Smooth muscle cell (in vitro differentiated cells): ENCODE measurements at regions not wholly inside any gene's neighbourhood (a gene's known extent, or its start where the extent isn't known, plus 50 kb on each side); places are given as distances from the start of the nearest gene placed in this dataset. TPM values are rescaled to one million over a fixed set of nuclear protein-coding genes. Genes with fewer than 3 reads are reported as not detected.

Experiments
- DNase-seq: peaks from one replicate; lab custom pipeline; 2025; ENCODE audit not compliant: unreplicated experiment; lab: John Stamatoyannopoulos, UW
- H2AFZ ChIP-seq: fragments of 200-600 bp; sonication (generic); 2 replicates; pipeline ENCODE4 v1.6.0; 2016; ENCODE audit warnings: antibody characterized with exemption, low read depth, mild to moderate bottlenecking
- H3F3A ChIP-seq: fragments of 200-600 bp; sonication (generic); 2 replicates; pipeline ENCODE4 v1.6.0; 2017; ENCODE audit warnings: antibody characterized with exemption, low read depth
- H3K27ac ChIP-seq: fragments of 200-600 bp; sonication (generic); 2 replicates; pipeline ENCODE4 v1.5.1; 2016; ENCODE audit warnings: low read depth, mild to moderate bottlenecking
- H3K27me3 ChIP-seq: fragments of 200-600 bp; sonication (generic); 2 replicates; pipeline ENCODE4 v1.6.1; 2016; ENCODE audit warnings: low read depth, mild to moderate bottlenecking
- H3K36me3 ChIP-seq: fragments of 200-600 bp; sonication (generic); 2 replicates; pipeline ENCODE4 v1.5.1; 2016; ENCODE audit warnings: low read depth
- H3K4me1 ChIP-seq: fragments of 200-600 bp; sonication (generic); 2 replicates; pipeline ENCODE4 v1.5.1; 2016; ENCODE audit warnings: low read depth
- H3K4me2 ChIP-seq: fragments of 200-600 bp; sonication (generic); 2 replicates; pipeline ENCODE4 v1.6.0; 2016; ENCODE audit warnings: mild to moderate bottlenecking
- H3K4me3 ChIP-seq: fragments of 200-600 bp; sonication (generic); 2 replicates; pipeline ENCODE4 v1.5.1; 2016; ENCODE audit warnings: mild to moderate bottlenecking
- H3K79me2 ChIP-seq: fragments of 200-600 bp; sonication (generic); 2 replicates; pipeline ENCODE4 v1.6.0; 2016; ENCODE audit warnings: low read depth, mild to moderate bottlenecking
- H3K9ac ChIP-seq: fragments of 200-600 bp; sonication (generic); 2 replicates; pipeline ENCODE4 v1.6.0; 2016; ENCODE audit warnings: low read depth
- H3K9me3 ChIP-seq: fragments of 200-600 bp; sonication (generic); replicated peaks from 2 replicates; pipeline ENCODE4 v1.5.1; 2016; ENCODE audit warnings: low read depth
- H4K20me1 ChIP-seq: fragments of 200-600 bp; sonication (generic); 2 replicates; pipeline ENCODE4 v1.6.0; 2016; ENCODE audit warnings: low read depth
- CTCF ChIP-seq: fragments of 200-600 bp; sonication (generic); IDR thresholded peaks from 2 replicates; pipeline ENCODE4 v1.5.1; 2017; ENCODE audit warnings: borderline replicate concordance, mild to moderate bottlenecking, antibody characterized with exemption; ENCODE audit not compliant: insufficient read depth, poor library complexity, severe bottlenecking
- WGBS: methylation state at CpG from one replicate; pipeline ENCODE4 v1.1.7; 2016; ENCODE audit warnings: low lambda C conversion rate; 5-methylcytosine and 5-hydroxymethylcytosine counted together
- small RNA-seq: library from RNA; depleted of rRNA; stranded (forward); fragments of <200 nt; gene quantifications from one replicate; pipeline ENCODE3, GENCODE V24; 2014

GRCh38 chr6:165713845-165714466 lies 50.9 kb upstream of the PDE10A start:
- no peak overlapping the region for H3K4me2 ChIP-seq
- H3K9ac ChIP-seq: no peak overlapping the region
- WGBS: 86% methylated on average over 12 of the region's 12 CpGs
- no peak overlapping the region for H2AFZ ChIP-seq
- no peaks in the 10 kb centered on the region for H3K27me3 ChIP-seq
- no peak for TF ChIP-seq CTCF
- H3K79me2 ChIP-seq: no peaks in the 10 kb centered on the region
- H3K36me3 ChIP-seq: no peaks in the 10 kb centered on the region
- no peak overlapping the region for H3K4me3 ChIP-seq
- H3K4me1 ChIP-seq: no peaks in the 10 kb centered on the region
- H4K20me1 ChIP-seq: no peaks in the 10 kb centered on the region
- no peaks in the 10 kb centered on the region for H3F3A ChIP-seq
- DNase-seq: no peak
- H3K27ac ChIP-seq: no peak overlapping the region
- no peaks in the 10 kb centered on the region for H3K9me3 ChIP-seq

Small RNA genes lying in the stretch of these regions (small RNA-seq; reads per million reads assigned to genes)
- gene RNU6-730P: not detected
